SKM-1 (cell line): ENCODE measurements at regions not wholly inside any gene's neighbourhood (a gene's known extent, or its start where the extent isn't known, plus 50 kb on each side); places are given as distances from the start of the nearest gene placed in this dataset.
"Not testable (repeated sequence)": the region's sequence is repeated elsewhere in the genome, so short reads cannot be mapped to it uniquely, and the experiment has no call there.

Experiments
- DNase-seq: peaks from one replicate; lab custom pipeline; 2025; ENCODE audit not compliant: unreplicated experiment; lab: John Stamatoyannopoulos, UW

GRCh38 chr16:85503679-85504231 is 109.4 kb upstream of the GSE1 start:
- DNase-seq = no peak

- no peak for DNase-seq
Observed at GRCh38 chr16:85504242-85504641, 108.9 kb upstream of the GSE1 start.

GRCh38 chr16:85505794-85506634 is 107.1 kb upstream of the GSE1 start:
- DNase-seq = no peak

GRCh38 chr16:85506635-85506911 is 106.5 kb upstream of the GSE1 start:
- DNase-seq = no peak

GRCh38 chr16:85507342-85507741 is 105.8 kb upstream of the GSE1 start:
- no peak for DNase-seq

- DNase-seq = no peak
Observed at GRCh38 chr16:85508388-85508787, 104.7 kb upstream of the GSE1 start.

- DNase-seq = no peak
Observed at GRCh38 chr16:85508993-85509392, 104.1 kb upstream of the GSE1 start.

- DNase-seq = no peak
Observed at GRCh38 chr16:85510041-85510659, 103.0 kb upstream of the GSE1 start.

- DNase-seq = no peak
Observed at GRCh38 chr16:85511938-85512807, 100.9 kb upstream of the GSE1 start.

GRCh38 chr16:85512808-85513115 is 100.4 kb upstream of the GSE1 start:
- no peak for DNase-seq

GRCh38 chr16:85513180-85513579 is 99.9 kb upstream of the GSE1 start:
- no peak for DNase-seq

- no peak for DNase-seq
Observed at GRCh38 chr16:85513649-85514048, 99.5 kb upstream of the GSE1 start.

- DNase-seq = no peak
Observed at GRCh38 chr16:85514295-85514597, 98.9 kb upstream of the GSE1 start.

GRCh38 chr16:85514598-85515318 is 98.4 kb upstream of the GSE1 start:
- DNase-seq = no peak

GRCh38 chr16:85515319-85515745 is 97.8 kb upstream of the GSE1 start:
- no peak for DNase-seq

- no peak for DNase-seq
Observed at GRCh38 chr16:85515830-85516397, 97.2 kb upstream of the GSE1 start.

- DNase-seq = no peak
Observed at GRCh38 chr16:85517154-85517553, 96.0 kb upstream of the GSE1 start.

- no peak for DNase-seq
Observed at GRCh38 chr16:85517563-85518179, 95.5 kb upstream of the GSE1 start.

- DNase-seq = no peak
Observed at GRCh38 chr16:85518398-85519049, 94.6 kb upstream of the GSE1 start.

- DNase-seq = not testable (repeated sequence)
Observed at GRCh38 chr16:85519050-85519440, 94.1 kb upstream of the GSE1 start.
